Mesenchymal stem cell (in vitro differentiated cells and primary cell): ENCODE measurements at regions not wholly inside any gene's neighbourhood (a gene's known extent, or its start where the extent isn't known, plus 50 kb on each side); places are given as distances from the start of the nearest gene placed in this dataset.
A peak's percentile ranks its signal among the peaks of the same experiment; 100 is the strongest.

ENCODE experiments used
- DNase-seq: peaks from one replicate; pipeline ENCODE4 v3.0.0-alpha.2; 2013
- H2AFZ ChIP-seq: one replicate; pipeline ENCODE4 v1.6.1; 2013; ENCODE audit warnings: low read depth, mild to moderate bottlenecking, control low read depth, inconsistent platforms, low read length, moderate library complexity
- H2AK5ac ChIP-seq: 2 replicates; pipeline ENCODE4 v1.6.1; 2013; ENCODE audit warnings: low read length, moderate library complexity, mild to moderate bottlenecking, inconsistent platforms; ENCODE audit not compliant: severe bottlenecking
- H2BK120ac ChIP-seq: one replicate; pipeline ENCODE4 v1.6.1; 2013; ENCODE audit warnings: low read depth, mild to moderate bottlenecking, inconsistent platforms, low read length, moderate library complexity
- H2BK12ac ChIP-seq, 2 experiments: one replicate each; pipeline ENCODE4 v1.6.1; 2013; ENCODE audit warnings: inconsistent platforms in 2 of 2, low read length in 2 of 2, mild to moderate bottlenecking in 2 of 2, moderate library complexity in 2 of 2, control low read depth in 1 of 2
- H2BK15ac ChIP-seq: one replicate; pipeline ENCODE4 v1.6.1; 2013; ENCODE audit warnings: mild to moderate bottlenecking, low read depth, inconsistent platforms; ENCODE audit not compliant: poor library complexity, severe bottlenecking
- H2BK5ac ChIP-seq: 2 replicates; pipeline ENCODE4 v1.6.1; 2013; ENCODE audit warnings: low read depth, mild to moderate bottlenecking, low read length, control low read depth, inconsistent platforms; ENCODE audit not compliant: poor library complexity, severe bottlenecking
- H3K14ac ChIP-seq, 2 experiments: one replicate each; pipeline ENCODE4 v1.6.1; 2013; ENCODE audit warnings: inconsistent platforms in 2 of 2, low read length in 2 of 2, control low read depth in 1 of 2, mild to moderate bottlenecking in 1 of 2, moderate library complexity in 1 of 2
- H3K18ac ChIP-seq, 2 experiments: one replicate each; pipeline ENCODE4 v1.6.1; 2013; ENCODE audit warnings: inconsistent platforms in 2 of 2, low read length in 2 of 2, control low read depth in 1 of 2, low read depth in 1 of 2, mild to moderate bottlenecking in 1 of 2
- H3K23ac ChIP-seq, 2 experiments: one replicate each; pipeline ENCODE4 v1.6.1; 2013; ENCODE audit warnings: inconsistent platforms in 2 of 2, low read length in 2 of 2, mild to moderate bottlenecking in 2 of 2, moderate library complexity in 2 of 2, control low read depth in 1 of 2
- H3K27ac ChIP-seq: 2 replicates; pipeline ENCODE4 v1.5.1; 2013; ENCODE audit warnings: mild to moderate bottlenecking, moderate library complexity, low read length, control low read depth, inconsistent platforms; ENCODE audit not compliant: poor library complexity, severe bottlenecking
- H3K27me3 ChIP-seq, 2 experiments: 2 replicates each; pipeline versions ENCODE4 v1.6.1 to v1.7.0; 2013; ENCODE audit warnings: low read length in 2 of 2, mild to moderate bottlenecking in 2 of 2, moderate library complexity in 2 of 2, control low read depth in 1 of 2, inconsistent platforms in 1 of 2; ENCODE audit not compliant: control insufficient read depth in 1 of 2, insufficient read depth in 1 of 2
- H3K36me3 ChIP-seq, 2 experiments: 2 replicates each; pipeline versions ENCODE4 v1.6.1 to v1.7.0; 2013; ENCODE audit warnings: low read length in 2 of 2, control low read depth in 1 of 2, inconsistent platforms in 1 of 2, low read depth in 1 of 2, mild to moderate bottlenecking in 1 of 2; ENCODE audit not compliant: insufficient read depth in 2 of 2, control insufficient read depth in 1 of 2
- H3K4ac ChIP-seq, 2 experiments: one replicate each; pipeline ENCODE4 v1.6.1; 2013; ENCODE audit warnings: inconsistent platforms in 2 of 2, low read length in 2 of 2, mild to moderate bottlenecking in 2 of 2, moderate library complexity in 2 of 2, control low read depth in 1 of 2, low read depth in 1 of 2
- H3K4me1 ChIP-seq: 2 replicates; pipeline ENCODE4 v1.6.1; 2013; ENCODE audit warnings: low read depth, low read length, control low read depth; ENCODE audit not compliant: control insufficient read depth, insufficient read depth
- H3K4me2 ChIP-seq: 2 replicates; pipeline ENCODE4 v1.6.1; 2013; ENCODE audit warnings: low read length, mild to moderate bottlenecking, inconsistent platforms; ENCODE audit not compliant: poor library complexity, severe bottlenecking
- H3K4me3 ChIP-seq, 2 experiments: 2 replicates each; pipeline versions ENCODE4 v1.5.1 to v1.7.0; 2013; ENCODE audit warnings: low read length in 2 of 2, mild to moderate bottlenecking in 2 of 2, control low read depth in 1 of 2, low read depth in 1 of 2; ENCODE audit not compliant: insufficient read depth in 1 of 2
- H3K79me1 ChIP-seq: replicated peaks from 2 replicates; pipeline ENCODE4 v1.6.1; 2013; ENCODE audit warnings: mild to moderate bottlenecking, control low read depth, low read length, inconsistent platforms; ENCODE audit not compliant: poor library complexity, severe bottlenecking
- H3K9ac ChIP-seq: 2 replicates; pipeline ENCODE4 v1.7.0; 2013; ENCODE audit warnings: mild to moderate bottlenecking, low read length, moderate library complexity
- H3K9me3 ChIP-seq: 2 replicates; pipeline ENCODE4 v1.7.0; 2013; ENCODE audit warnings: mild to moderate bottlenecking, low read length; ENCODE audit not compliant: control insufficient read depth
- H4K8ac ChIP-seq: one replicate; pipeline ENCODE4 v1.6.1; 2013; ENCODE audit warnings: inconsistent platforms, mild to moderate bottlenecking, low read length, moderate library complexity
- H4K91ac ChIP-seq: one replicate; pipeline ENCODE4 v1.6.1; 2013; ENCODE audit warnings: mild to moderate bottlenecking, low read length, inconsistent platforms
- WGBS: methylation state at CpG from one replicate; pipeline ENCODE4 v1.1.7; 2013; ENCODE audit warnings: mixed read lengths; 5-methylcytosine and 5-hydroxymethylcytosine counted together

- H3K9me3 ChIP-seq, result no peaks in the 10 kb centered on the region
- no peaks in the 10 kb centered on the region for H3K79me1 ChIP-seq
- H3K18ac ChIP-seq, result no peak overlapping the region
- no peaks in the 10 kb centered on the region for H3K27me3 ChIP-seq
- no peak overlapping the region for H4K91ac ChIP-seq
- no peak overlapping the region for H3K27ac ChIP-seq
- no peak overlapping the region for H4K8ac ChIP-seq
- no peak overlapping the region for H3K4ac ChIP-seq
- H3K36me3 ChIP-seq, result no peaks in the 10 kb centered on the region
- H2BK12ac ChIP-seq, result no peak overlapping the region
- H3K14ac ChIP-seq, result no peak overlapping the region
- no peak overlapping the region for H3K4me3 ChIP-seq
- H3K4me2 ChIP-seq, result no peak overlapping the region
- no peaks in the 10 kb centered on the region for H3K4me1 ChIP-seq
- H2BK5ac ChIP-seq, result no peak overlapping the region
- H3K23ac ChIP-seq, result no peak overlapping the region
- H2AK5ac ChIP-seq, result no peak overlapping the region
- no peak overlapping the region for H2BK15ac ChIP-seq
- no peak overlapping the region for H3K9ac ChIP-seq
- no peak overlapping the region for H2AFZ ChIP-seq
- DNase-seq, result no peak
- no peak overlapping the region for H2BK120ac ChIP-seq
These were observed 122.4 kb upstream of the OR9Q1 start for GRCh38 chr11:57901278-57901677.

DNA sequence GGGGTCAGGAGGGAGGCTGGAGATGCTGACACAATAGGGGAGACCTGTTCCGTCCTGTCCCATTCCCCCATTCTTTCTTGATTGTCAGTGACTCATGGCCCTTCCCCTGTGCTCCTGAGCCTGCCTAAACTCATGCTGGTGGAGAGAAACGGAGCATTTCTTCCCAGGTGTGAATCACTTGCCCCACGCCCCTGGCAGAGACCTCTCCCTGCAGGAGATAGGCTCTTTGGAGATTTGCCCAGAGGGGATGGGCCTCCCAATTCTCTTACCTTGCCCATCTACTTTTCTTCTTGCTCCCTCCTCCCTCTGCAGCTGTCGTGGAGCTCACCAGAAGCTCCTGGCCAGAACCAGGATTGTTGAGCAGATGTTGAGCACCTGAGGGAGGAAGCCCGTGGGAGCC lies 121.9 kb upstream of the OR9Q1 start:
- no peak overlapping the region for H3K18ac ChIP-seq
- no peak overlapping the region for H3K27ac ChIP-seq
- H3K14ac ChIP-seq, result no peak overlapping the region
- no peak overlapping the region for H3K4me2 ChIP-seq
- no peaks in the 10 kb centered on the region for H3K4me1 ChIP-seq
- no peak for DNase-seq
- no peak overlapping the region for H3K4ac ChIP-seq
- no peak overlapping the region for H3K4me3 ChIP-seq
- H3K27me3 ChIP-seq, result no peaks in the 10 kb centered on the region
- no peaks in the 10 kb centered on the region for H3K36me3 ChIP-seq
- no peak overlapping the region for H2BK120ac ChIP-seq
- no peak overlapping the region for H2BK5ac ChIP-seq
- H2BK12ac ChIP-seq, result no peak overlapping the region
- H2AK5ac ChIP-seq, result no peak overlapping the region
- no peak overlapping the region for H2AFZ ChIP-seq
- no peaks in the 10 kb centered on the region for H3K79me1 ChIP-seq
- H3K9ac ChIP-seq, result no peak overlapping the region
- H3K9me3 ChIP-seq, result no peaks in the 10 kb centered on the region
- H4K91ac ChIP-seq, result no peak overlapping the region
- WGBS, result 57% methylated on average over 5 of the region's 5 CpGs
- H3K23ac ChIP-seq, result no peak overlapping the region
- no peak overlapping the region for H2BK15ac ChIP-seq
- no peak overlapping the region for H4K8ac ChIP-seq

DNA sequence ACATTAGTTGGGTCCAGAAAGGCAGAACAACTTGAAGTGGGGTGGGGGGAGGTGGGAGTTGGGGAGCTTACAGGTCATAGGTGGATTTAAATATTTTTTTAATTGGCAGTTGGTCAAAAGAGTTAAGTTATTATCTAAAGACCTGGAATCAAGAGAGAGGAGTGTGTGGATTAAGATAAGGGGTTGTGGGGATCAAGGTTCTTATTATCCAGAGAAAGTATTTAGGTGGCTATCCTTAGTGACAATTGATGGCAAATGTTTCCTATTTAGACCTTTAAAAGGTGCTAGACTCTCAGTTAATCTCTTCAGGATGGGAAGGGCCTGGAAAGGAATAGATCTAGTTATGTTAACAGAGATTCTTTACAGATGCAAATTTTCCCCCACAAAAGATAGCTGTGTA lies 120.7 kb upstream of the OR9Q1 start:
- Histone ChIP-seq H2AFZ (no peak overlapping the region), H3K14ac (no peak overlapping the region), H2BK12ac (no peak overlapping the region), H2BK5ac (no peak overlapping the region), H3K27me3 (no peaks in the 10 kb centered on the region), H3K4me3 (no peak overlapping the region), H3K4me1 (no peaks in the 10 kb centered on the region), H2BK120ac (no peak overlapping the region), H3K9ac (no peak overlapping the region), H3K18ac (no peak overlapping the region), H3K4ac (no peak overlapping the region), H2BK15ac (no peak overlapping the region), H3K36me3 (no peaks in the 10 kb centered on the region), H4K91ac (no peak overlapping the region), H3K27ac (no peak overlapping the region), H3K9me3 (no peaks in the 10 kb centered on the region), H3K23ac (no peak overlapping the region), H3K4me2 (no peak overlapping the region), H3K79me1 (no peaks in the 10 kb centered on the region), H2AK5ac (no peak overlapping the region), H4K8ac (no peak overlapping the region)
- no peak for DNase-seq

GRCh38 chr11:57903441-57904123 lies 120.1 kb upstream of the OR9Q1 start:
- H3K14ac ChIP-seq, result no peak overlapping the region
- no peaks in the 10 kb centered on the region for H3K79me1 ChIP-seq
- no peaks in the 10 kb centered on the region for H3K4me1 ChIP-seq
- H3K9ac ChIP-seq, result no peak overlapping the region
- no peak overlapping the region for H2BK5ac ChIP-seq
- no peak overlapping the region for H2BK120ac ChIP-seq
- H3K27me3 ChIP-seq, result no peaks in the 10 kb centered on the region
- DNase-seq, result no peak
- H3K18ac ChIP-seq, result no peak overlapping the region
- no peak overlapping the region for H4K91ac ChIP-seq
- no peak overlapping the region for H3K27ac ChIP-seq
- no peaks in the 10 kb centered on the region for H3K9me3 ChIP-seq
- H2BK12ac ChIP-seq, result no peak overlapping the region
- H3K23ac ChIP-seq, result no peak overlapping the region
- no peak overlapping the region for H3K4ac ChIP-seq
- no peak overlapping the region for H2AFZ ChIP-seq
- H3K4me2 ChIP-seq, result no peak overlapping the region
- H2BK15ac ChIP-seq, result no peak overlapping the region
- no peaks in the 10 kb centered on the region for H3K36me3 ChIP-seq
- H4K8ac ChIP-seq, result peak overlapping the region; percentile 12
- H3K4me3 ChIP-seq, result no peak overlapping the region
- H2AK5ac ChIP-seq, result no peak overlapping the region
- WGBS, result 74% methylated on average over 11 of the region's 11 CpGs
